ENCODE measurements at regions not wholly inside any gene's neighbourhood (a gene's known extent, or its start where the extent isn't known, plus 50 kb on each side); places are given as distances from the start of the nearest gene placed in this dataset.

GRCh38 chr5:159712672-159713071 is 203.6 kb upstream of the ADRA1B start:
- DNase-seq, result no peak

GRCh38 chr5:159713254-159713653 is 203.0 kb upstream of the ADRA1B start:
- DNase-seq, result no peak

- no peak for DNase-seq
Measured at GRCh38 chr5:159713773-159714172, 202.5 kb upstream of the ADRA1B start.

GRCh38 chr5:159725475-159725874 is 190.8 kb upstream of the ADRA1B start:
- DNase-seq, result no peak

- no peak for DNase-seq
Measured at GRCh38 chr5:159727167-159727566, 189.1 kb upstream of the ADRA1B start.

GRCh38 chr5:159730285-159730684 is 186.0 kb upstream of the ADRA1B start:
- no peak for DNase-seq

GRCh38 chr5:159732220-159732619 is 184.1 kb upstream of the ADRA1B start:
- DNase-seq, result no peak

GRCh38 chr5:159734366-159734765 is 181.9 kb upstream of the ADRA1B start:
- DNase-seq, result no peak

GRCh38 chr5:159735036-159735435 is 181.2 kb upstream of the ADRA1B start:
- DNase-seq, result no peak

GRCh38 chr5:159735749-159736660 is 180.3 kb upstream of the ADRA1B start:
- DNase-seq, result no peak

GRCh38 chr5:159736844-159737243 is 179.4 kb upstream of the ADRA1B start:
- no peak for DNase-seq

GRCh38 chr5:159737263-159737662 is 179.0 kb upstream of the ADRA1B start:
- DNase-seq, result no peak

GRCh38 chr5:159741829-159742322 is 174.4 kb upstream of the ADRA1B start:
- DNase-seq, result no peak

- no peak for DNase-seq
Measured at GRCh38 chr5:159743234-159743633, 173.0 kb upstream of the ADRA1B start.

- DNase-seq, result no peak
Measured at GRCh38 chr5:159746707-159747106, 169.6 kb upstream of the ADRA1B start.

- DNase-seq, result no peak
Measured at GRCh38 chr5:159749146-159749545, 167.1 kb upstream of the ADRA1B start.

- no peak for DNase-seq
Measured at GRCh38 chr5:159750226-159750625, 166.1 kb upstream of the ADRA1B start.

- no peak for DNase-seq
Measured at GRCh38 chr5:159751459-159751858, 164.8 kb upstream of the ADRA1B start.

- no peak for DNase-seq
Measured at GRCh38 chr5:159752622-159753275, 163.5 kb upstream of the ADRA1B start.

- no peak for DNase-seq
Measured at GRCh38 chr5:159758189-159758588, 158.1 kb upstream of the ADRA1B start.

- no peak for DNase-seq
Measured at GRCh38 chr5:159759791-159760290, 156.4 kb upstream of the ADRA1B start.

GRCh38 chr5:159762921-159763320 is 153.4 kb upstream of the ADRA1B start:
- DNase-seq, result no peak

GRCh38 chr5:159763562-159763961 is 152.7 kb upstream of the ADRA1B start:
- no peak for DNase-seq
